Activated CD4-positive, CD25-positive, alpha-beta regulatory T cell treated with anti-CD3 and anti-CD28 coated beads, Interleukin-2, amount 50 U/mL, for 72 hours (primary cell): ENCODE measurements at regions not wholly inside any gene's neighbourhood (a gene's known extent, or its start where the extent isn't known, plus 50 kb on each side); places are given as distances from the start of the nearest gene placed in this dataset.

Experiments used
- DNase-seq: peaks from one replicate; pipeline ENCODE4 v3.0.0; 2021

GRCh38 chr4:184575306-184575705 lies 73.9 kb downstream of the CASP3 start:
- no peak for DNase-seq

DNA sequence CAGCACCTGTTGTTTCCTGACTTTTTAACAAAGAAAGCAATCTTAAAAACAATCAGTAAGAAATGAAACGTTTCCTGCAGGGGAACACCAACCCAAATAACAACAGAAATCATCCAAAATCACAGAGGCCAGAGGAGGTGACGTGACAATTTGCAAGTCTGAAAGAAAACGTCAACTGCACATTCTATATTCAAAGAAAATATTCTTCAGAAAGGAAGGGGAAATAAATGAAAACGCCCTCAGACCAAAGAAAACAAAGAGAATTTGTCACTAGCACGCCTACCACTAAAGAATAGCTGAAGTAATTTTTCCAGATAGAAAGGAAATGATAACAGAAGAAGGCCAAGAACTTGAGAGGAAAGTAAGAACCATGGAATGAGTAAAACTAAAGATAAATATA lies 74.4 kb downstream of the CASP3 start:
- no peak for DNase-seq

GRCh38 chr4:184573701-184574100 lies 75.5 kb downstream of the CASP3 start:
- DNase-seq, result no peak

- DNase-seq, result no peak
Measured at GRCh38 chr4:184568770-184569169, 80.5 kb downstream of the CASP3 start.

GRCh38 chr4:184563621-184564020 lies 85.6 kb downstream of the CASP3 start:
- DNase-seq, result no peak

DNA sequence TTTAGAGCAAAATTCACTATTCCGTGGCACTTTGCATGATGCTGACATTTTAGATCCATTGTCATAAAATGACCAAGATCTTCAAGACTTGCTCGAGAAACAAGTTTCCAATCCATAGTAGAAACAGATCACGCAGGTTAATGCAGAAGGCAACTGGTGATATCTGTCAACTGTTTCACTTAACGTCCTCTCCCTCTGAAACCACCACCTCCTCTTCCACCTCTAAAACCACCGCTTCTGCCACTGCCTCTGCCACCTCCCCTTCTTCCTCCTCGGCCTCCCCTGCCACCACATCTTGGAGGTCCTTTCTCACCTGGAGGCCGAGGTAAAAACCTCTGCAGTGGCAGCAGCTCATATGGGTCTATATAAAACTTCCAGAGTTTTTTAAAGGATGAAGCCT lies 84.6 kb upstream of the IRF2 start:
- no peak for DNase-seq

GRCh38 chr4:184553891-184554290 lies 79.5 kb upstream of the IRF2 start:
- DNase-seq, result no peak

DNA sequence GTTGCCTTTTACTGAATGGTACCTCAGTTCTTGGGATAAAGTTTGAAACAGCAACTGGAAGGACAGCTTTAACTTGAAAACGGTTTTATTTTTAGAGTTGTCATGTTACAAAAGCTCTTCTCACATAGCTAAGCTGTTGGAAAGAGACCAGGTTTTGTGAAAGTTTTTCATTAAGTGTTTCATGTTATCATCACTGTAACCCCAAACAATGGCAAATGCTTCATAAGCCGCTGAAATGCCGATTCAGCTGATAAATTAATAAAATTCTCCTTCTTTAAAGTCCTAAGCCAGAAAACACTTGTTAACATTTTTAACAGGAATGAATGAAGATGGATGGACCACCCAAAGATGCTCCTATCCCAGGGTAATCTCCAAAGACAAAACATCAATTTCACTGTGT lies 76.1 kb upstream of the IRF2 start:
- no peak for DNase-seq

DNA sequence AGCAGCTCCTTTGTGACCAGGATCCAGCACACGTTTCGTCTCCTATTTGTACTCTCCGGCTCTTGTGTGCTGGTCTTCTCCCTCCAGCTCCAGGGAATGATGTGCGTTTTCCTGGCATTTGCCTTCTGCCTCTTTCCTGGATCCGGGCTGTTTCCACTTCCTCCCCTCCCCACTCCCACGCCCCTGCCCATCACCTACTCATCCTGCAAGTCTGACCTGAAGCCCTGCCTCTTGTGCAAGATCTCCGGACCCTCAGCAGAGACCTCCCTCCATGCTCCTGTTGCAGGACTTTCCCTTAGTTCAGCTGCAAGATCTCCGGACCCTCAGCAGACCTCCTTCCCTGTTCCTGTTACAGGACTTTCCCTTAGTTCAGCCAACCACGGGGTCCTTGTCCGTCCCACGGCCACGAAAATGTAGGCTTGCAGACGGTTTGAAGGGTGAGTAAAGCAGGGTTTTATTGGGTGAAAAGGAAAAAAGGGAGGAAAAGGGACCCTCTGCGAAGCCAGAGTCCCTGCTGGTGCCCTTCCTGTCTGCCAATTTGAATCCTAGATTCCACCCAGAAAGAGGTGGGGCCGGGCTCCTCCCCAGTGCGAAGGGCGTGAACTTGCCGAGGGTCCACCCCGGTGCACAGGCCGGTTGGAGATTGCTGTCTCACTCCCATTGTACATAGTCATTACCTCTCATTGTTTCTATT lies 74.4 kb upstream of the IRF2 start:
- no peak for DNase-seq

DNA sequence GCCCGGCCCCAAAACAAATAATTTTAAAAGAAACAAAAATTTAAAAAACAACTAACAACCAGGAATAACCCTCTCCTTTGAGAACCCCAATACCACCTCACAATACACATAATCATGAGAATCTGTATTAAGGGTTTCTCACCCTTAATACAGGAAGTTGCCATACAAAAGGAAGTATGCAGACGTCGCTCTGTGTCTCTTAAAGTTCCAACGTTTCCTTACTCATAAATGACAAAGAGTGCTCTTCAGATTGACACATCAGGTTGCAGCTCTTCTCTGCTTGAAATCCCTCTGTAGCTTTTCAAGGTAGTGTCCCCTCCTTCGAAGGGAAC lies 73.9 kb upstream of the IRF2 start:
- DNase-seq, result no peak

DNA sequence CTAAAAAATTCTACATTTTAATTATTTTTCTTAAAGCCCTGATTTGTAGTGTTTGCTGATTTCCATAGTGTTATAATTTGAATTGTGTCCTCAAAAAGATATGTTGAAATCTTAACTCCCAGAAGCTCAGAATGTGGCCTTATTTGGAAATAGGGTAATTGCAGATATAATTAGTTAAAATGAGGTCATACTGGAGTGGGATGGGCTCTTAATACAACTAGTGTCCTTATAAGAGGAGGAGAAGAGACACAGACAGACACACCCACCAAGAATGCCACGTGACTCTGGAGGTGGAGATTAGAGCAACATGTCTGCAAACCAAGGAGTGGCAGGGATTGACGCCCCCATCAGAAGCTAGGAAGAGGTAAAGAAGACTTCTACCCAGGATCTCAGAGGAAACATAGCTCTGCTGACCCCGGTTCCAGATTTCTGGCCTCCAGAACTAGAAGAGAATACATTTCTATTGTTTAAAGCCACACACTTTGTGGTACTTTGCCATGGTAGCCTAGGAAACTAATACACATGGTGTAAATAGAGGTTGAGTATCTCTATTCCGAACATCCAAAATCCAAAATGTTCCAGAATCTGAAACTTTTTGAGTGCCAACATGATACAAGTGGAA lies 70.5 kb upstream of the IRF2 start:
- DNase-seq, result no peak

GRCh38 chr4:184541907-184542306 lies 67.6 kb upstream of the IRF2 start:
- DNase-seq, result no peak

DNA sequence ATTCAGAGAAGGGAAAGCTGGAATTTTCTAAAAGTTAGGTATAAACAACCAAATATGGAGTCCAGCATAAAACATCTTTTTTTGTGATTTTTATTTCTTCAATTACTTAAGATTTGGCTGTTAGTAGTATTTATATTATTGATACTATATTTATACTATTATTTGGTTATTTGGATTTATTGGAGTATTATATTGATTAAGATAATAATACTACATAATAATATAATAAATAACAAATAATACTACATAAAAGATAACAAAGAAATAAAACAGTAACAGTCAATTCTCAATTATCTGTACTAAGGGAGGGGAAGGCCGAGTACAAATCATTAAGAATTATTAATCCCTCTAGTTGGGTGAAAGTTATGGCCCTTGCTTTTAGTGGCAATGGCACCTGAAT lies 66.0 kb upstream of the IRF2 start:
- DNase-seq, result no peak

- peak; percentile 59 for DNase-seq
Measured at GRCh38 chr4:184538023-184538599, 63.8 kb upstream of the IRF2 start.

DNA sequence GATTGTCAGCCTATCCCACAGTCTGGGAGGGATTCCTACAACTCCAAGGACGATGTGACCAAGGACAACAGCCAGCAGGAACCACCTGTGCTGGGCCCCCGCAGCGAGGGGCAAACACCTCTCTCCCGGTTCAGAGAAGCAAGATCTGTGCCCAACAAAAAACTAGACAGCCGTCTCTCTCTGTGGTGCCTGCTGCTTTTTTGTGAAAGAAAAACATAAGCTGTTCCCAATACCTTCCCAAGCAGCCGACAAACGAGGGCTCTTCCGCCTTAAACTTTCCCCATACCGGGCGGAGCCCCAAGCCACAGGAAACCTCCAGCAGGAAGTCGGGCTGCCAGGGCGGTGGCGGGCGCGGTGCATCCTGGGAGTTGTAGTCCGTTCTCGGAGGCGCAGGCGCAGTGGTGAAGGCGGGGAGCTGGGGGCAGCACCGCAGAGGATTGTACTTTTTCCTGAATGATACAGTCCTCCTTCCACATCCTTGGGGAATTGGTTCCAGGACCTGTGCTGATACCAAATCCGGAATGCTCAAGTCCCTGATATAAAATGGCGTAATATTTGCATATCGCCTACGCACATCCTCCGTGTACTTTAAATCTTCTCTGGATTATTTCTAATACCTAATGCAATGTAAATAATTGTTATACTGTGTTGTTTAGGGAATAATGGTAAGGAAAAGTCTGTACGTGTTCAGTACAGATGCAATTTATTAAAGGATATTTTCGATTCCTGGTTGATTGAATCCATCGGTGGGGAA lies 63.1 kb upstream of the IRF2 start:
- peak; percentile 92 for DNase-seq

DNA sequence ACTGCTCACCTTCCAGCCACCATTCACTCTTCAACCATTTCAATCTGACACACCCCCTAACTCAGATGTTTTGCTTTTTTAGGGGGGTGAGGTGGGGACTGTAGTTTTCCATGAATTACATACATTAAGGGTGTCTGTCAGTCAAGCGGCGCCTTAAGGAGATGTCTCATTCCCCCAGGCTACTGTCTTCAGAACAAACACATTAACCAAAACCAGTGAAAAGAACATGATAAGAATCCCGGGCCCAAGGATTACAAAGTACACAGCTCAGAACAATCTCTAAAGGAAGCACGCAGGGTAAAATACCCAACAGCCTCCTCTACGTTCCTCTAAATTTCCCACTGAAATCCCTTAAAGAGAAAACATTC lies 62.5 kb upstream of the IRF2 start:
- DNase-seq, result no peak

DNA sequence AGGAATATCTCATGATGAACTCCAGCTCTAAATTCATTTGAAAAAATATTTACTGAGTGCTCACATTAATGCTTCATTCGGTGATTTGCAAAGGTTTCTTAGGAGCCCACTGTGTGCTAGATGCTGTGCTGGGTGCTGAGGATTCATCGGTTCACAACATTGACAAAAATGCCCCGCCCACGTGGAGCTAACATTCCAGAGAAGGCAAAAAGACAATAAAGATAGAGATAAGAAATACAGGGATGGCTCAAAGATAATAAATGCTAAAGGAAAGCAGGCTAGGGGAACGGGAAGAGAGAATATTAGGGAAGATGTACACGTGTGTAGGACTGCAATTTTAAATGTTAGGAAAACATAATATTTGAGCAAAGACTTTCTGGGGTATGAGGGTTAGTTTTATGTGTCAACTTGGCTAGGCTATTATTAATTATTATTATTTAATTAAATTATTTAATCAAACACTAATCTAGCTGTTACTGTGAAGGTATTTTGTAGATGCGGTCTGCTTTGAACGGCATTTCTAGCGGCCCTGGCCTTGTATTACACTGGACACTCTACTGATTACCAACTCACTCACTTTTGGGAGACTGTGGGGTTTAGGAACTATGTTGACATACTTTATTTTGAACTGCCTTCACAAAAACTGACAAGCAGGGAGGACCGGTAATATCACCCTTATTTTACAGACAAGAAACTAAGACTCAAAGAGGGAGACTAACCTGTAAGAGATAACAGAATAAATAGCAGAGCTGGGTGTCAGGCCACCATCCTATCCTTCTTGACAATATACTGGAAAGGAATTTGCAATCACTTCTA lies 61.9 kb upstream of the IRF2 start:
- no peak for DNase-seq

DNA sequence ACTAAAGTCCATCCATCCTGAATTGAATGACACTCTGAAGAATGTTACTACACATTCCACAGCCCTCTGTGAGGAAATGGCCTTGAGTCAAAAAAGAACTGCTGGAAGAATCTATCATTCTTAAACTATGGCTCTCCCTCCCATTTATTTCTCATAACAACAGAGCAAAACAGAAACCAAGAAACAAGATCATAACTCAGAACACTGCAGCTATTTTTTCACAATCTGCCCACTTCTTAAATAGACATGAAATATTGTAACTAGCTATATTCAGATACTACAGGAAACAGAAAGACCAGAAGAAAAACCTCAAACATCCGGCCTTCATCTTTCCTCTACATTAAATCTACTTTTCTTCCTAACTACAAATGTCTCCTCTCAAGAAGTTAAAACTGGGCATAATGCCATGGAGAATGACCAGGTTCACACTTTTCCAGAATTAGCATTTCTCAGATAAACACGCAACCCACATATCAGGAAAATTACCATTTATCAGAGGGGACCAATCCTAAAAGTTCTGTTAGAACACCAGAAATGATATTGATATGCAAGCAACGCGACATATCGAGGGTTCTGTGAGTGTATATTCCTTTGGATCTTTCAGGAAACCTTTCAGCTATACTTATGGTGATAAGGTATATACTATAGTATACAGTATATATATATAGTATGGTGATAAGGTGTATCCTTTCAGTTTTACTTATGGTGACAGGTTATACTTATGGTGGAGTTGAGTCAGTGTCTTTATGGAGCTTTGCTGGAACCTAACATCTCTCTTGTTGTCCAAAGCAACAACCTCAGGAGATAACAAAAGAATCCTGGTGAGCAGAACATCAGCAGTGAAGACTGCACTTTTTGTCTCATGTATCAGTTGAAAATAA lies 60.4 kb upstream of the IRF2 start:
- no peak for DNase-seq

DNA sequence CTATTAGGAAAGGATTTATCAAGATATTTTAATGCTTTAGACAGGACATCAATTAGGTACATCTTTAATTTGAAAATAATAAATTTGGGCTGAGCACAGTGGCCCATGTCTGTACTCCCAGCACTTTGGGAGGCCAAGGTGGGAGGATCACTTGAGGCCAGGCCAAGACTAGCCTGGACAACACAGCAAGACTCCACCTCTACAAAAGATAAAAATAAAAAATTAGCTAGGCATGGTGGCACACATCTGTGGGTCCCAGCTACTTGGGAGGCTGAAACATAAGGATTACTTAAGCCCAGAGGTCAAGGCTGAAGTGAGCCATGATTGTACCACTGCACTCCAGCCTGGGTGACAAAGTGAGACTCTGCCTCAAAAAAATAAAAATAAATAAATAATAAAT lies 59.6 kb upstream of the IRF2 start:
- DNase-seq, result no peak

DNA sequence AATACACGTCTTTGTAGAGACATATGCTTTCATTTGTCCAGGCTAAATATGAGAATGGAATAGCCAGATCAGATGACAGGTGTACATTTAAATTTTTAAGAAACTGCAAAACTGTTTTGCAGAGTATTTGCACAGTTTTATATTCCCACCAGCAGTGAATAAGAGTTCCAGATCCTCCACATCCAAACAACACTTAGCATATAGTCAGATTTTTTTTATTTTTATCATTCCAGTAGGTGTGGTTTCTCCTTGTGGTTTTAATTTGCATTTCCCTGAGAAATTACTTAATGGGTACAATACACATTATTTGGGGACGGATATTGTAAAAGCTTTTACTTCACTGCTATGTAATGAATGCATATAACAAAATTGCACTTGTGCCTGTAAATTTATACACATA lies 56.7 kb upstream of the IRF2 start:
- DNase-seq, result no peak

DNA sequence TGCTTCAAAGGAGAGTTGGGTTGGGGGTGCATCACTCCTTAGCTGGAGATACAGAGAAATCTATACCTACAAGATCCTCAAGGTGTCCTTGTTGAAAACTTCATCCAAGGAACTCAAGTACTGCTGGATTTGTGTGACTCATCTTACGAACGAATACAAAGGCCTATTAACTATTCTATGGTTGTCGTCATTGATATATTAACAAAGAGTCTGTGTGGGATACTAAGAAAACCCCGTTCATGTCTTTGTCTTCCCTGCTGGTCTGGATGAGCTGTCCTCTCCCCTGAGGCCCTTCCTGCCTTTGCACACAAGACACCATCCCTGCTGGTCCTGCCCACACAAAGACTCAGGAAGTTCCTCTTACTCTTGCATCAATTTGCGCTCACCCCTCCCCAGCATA lies 54.9 kb upstream of the IRF2 start:
- DNase-seq, result no peak

DNA sequence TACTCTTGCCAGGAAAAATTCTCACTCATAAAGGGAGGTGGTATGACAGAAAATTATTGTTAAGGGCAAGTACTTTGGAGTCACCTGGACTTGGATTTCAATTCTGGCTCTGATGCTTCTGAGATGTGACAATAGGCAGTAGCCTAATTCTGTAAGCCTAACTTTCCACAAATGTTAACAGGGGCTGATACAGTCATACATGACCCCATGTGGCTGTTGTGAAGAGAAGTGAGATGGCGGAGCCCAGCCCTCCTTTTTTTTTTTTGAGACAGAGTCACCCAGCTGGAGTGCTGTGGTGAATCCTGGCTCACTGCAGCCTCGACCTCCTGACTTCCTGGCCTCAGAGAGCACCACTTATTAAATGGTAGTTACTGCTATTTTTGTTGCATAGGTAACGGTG lies 54.4 kb upstream of the IRF2 start:
- no peak for DNase-seq
